GM10248 (cell line): ENCODE measurements at regions not wholly inside any gene's neighbourhood (a gene's known extent, or its start where the extent isn't known, plus 50 kb on each side); places are given as distances from the start of the nearest gene placed in this dataset.

Experiments used
- CTCF ChIA-PET: fragments of 300-600 bp; sonication (Branson Sonifier 250); formaldehyde crosslinking; extraction: SDS; loops from one replicate; lab custom pipeline; 2021; ENCODE audit warnings: antibody characterized with exemption; lab: Yijun Ruan, JAX
- POLR2A ChIA-PET: fragments of 350-650 bp; sonication (Branson Sonifier 250); formaldehyde crosslinking; extraction: SDS; loops from one replicate; lab custom pipeline; 2020; ENCODE audit warnings: antibody characterized with exemption; lab: Yijun Ruan, JAX
- DNase-seq: peaks from one replicate; pipeline ENCODE4 v3.0.0; 2012; ENCODE audit errors: extremely low spot score
- CTCF ChIP-seq: IDR thresholded peaks from 2 replicates; pipeline ENCODE4 v1.5.1; 2012; ENCODE audit warnings: mild to moderate bottlenecking, low read depth; ENCODE audit errors: extremely low read depth, missing control alignments, control extremely low read depth

DNA sequence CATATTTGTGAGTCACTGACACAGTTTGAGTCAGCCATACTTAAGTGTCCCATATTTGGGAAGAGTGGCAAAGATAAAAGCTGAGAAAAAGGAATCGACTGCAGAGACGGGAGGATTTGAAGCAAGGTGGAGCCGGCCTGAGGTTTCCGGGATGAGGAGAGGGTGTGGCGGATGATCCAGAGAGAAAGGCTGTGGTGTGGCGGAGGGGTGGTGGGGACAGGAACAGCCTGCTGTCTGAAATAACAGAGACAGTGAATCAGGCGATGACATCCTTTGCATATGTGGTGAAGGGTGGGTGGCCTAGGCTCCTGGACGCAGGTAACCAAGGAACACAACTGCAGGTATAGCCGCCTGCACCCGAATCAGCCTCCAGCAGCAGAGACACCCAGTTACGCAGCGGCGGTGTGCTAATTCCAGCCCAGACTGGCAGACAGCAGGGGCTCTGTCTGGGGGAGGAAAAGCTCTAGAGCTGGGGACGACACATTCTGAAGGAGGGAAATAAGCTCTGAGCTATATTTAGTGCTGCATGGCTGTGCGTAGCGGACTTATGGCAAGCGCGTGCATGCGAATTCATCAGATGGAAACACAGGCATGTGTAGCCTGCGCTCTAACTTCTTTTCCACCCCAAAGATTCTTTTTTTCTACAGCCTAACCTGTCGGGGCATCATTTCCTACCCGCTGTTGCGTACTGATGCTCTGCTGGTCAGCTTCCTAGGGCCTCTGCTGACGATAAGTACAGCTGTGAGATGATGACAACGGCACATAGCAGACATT lies 62.7 kb upstream of the BARX2 start:
- DNase-seq: no peak
- CTCF ChIA-PET: interaction anchor here (1.0 to 1.2 kb wide), 2 partner anchors 8 to 9 kb away, joined by 3 to 4 read pairs; no protein-coding TSS in a partner anchor
- POLR2A ChIA-PET: interaction anchor here (0.5 kb wide), 1 partner anchor 1070 kb away, joined by 7 read pairs; no protein-coding TSS in a partner anchor
- no peak for TF ChIP-seq CTCF

GRCh38 chr11:129308241-129308865 lies 67.3 kb upstream of the BARX2 start:
- ChIA-PET CTCF (no interaction called here), POLR2A (no interaction called here)
- TF ChIP-seq CTCF: no peak
- DNase-seq: no peak

DNA sequence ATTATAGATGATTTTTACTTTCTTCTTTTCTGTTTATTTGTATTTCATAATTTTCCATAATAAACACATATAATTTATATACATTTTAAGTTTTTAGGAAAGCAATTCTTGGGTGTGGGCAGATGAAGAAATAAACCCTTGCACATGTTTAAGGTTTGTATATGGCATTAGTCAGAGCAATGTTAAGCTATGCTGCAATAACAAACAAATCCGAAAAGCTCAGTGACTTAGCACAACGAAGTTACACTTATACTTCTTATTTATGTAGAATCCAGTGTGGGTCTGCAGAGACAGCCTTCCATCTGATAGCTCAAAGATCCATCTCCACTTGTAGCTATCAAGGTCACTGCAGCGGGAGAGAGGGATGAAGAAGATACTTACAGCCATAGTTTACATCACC lies 68.5 kb upstream of the BARX2 start:
- ChIA-PET POLR2A (no interaction called here), CTCF (interaction anchor here (1.0 kb wide), 1 partner anchor 14 kb away, joined by 3 read pairs; no protein-coding TSS in a partner anchor)
- no peak for DNase-seq
- no peak for TF ChIP-seq CTCF

GRCh38 chr11:129302386-129303101 lies 73.1 kb upstream of the BARX2 start:
- no peak for TF ChIP-seq CTCF
- POLR2A ChIA-PET: no interaction called here
- CTCF ChIA-PET: no interaction called here
- no peak for DNase-seq

DNA sequence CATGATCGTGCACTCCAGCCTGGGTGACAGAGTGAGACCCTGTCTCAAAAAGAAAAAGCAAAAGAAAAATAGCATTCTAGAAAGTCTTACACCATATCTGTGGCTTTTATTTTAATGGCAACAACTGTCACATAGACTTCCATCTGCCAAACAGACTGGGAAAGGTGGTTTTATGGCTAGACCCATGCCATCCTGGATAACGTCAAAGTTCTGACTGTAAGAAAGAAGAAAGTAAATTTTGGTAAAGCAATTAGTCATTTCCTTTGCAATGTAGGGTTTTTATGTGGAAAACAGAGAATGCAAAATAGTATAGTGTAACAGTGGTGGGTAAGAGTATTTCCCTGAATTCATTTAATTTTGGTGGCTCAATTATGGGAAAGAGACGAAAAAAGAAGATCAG lies 75.5 kb upstream of the BARX2 start:
- CTCF ChIA-PET: no interaction called here
- POLR2A ChIA-PET: no interaction called here
- no peak for DNase-seq
- no peak for TF ChIP-seq CTCF

GRCh38 chr11:129298988-129299387 lies 76.7 kb upstream of the BARX2 start:
- DNase-seq: no peak
- CTCF ChIA-PET: no interaction called here
- POLR2A ChIA-PET: no interaction called here
- TF ChIP-seq CTCF: no peak
